MM.1S (cell line): ENCODE measurements at regions not wholly inside any gene's neighbourhood (a gene's known extent, or its start where the extent isn't known, plus 50 kb on each side); places are given as distances from the start of the nearest gene placed in this dataset.

Experiments
- DNase-seq: peaks from one replicate; pipeline ENCODE4 v3.0.0-alpha.2; 2015
- H2AFZ ChIP-seq: fragments of 300-600 bp; sonication (generic); 2 replicates; pipeline ENCODE4 v1.6.0; 2016; ENCODE audit warnings: antibody characterized with exemption, low read length
- H3F3A ChIP-seq: fragments of 300-600 bp; sonication (generic); 2 replicates; pipeline ENCODE4 v1.6.1; 2016; ENCODE audit warnings: mild to moderate bottlenecking, antibody characterized with exemption, low read length, moderate library complexity, mixed read lengths; ENCODE audit not compliant: insufficient read depth
- H3K27ac ChIP-seq: fragments of 300-600 bp; sonication (generic); 2 replicates; pipeline ENCODE4 v1.5.1; 2016; ENCODE audit warnings: mild to moderate bottlenecking, low read length
- H3K27me3 ChIP-seq: fragments of 300-600 bp; sonication (generic); replicated peaks from 2 replicates; pipeline ENCODE4 v1.6.0; 2016; ENCODE audit warnings: low read length; ENCODE audit not compliant: insufficient read depth
- H3K36me3 ChIP-seq: fragments of 300-600 bp; sonication (generic); replicated peaks from 2 replicates; pipeline ENCODE4 v1.6.1; 2016; ENCODE audit warnings: mild to moderate bottlenecking, low read length, mixed read lengths; ENCODE audit not compliant: insufficient read depth
- H3K4me1 ChIP-seq: fragments of 300-600 bp; sonication (generic); 2 replicates; pipeline ENCODE4 v1.6.1; 2016; ENCODE audit warnings: low read length, mixed read lengths
- H3K4me2 ChIP-seq: fragments of 300-600 bp; sonication (generic); 2 replicates; pipeline ENCODE4 v1.6.0; 2016; ENCODE audit warnings: low read depth, low read length
- H3K4me3 ChIP-seq: fragments of 300-600 bp; sonication (generic); 2 replicates; pipeline ENCODE4 v1.5.1; 2016; ENCODE audit warnings: low read length, mixed read lengths
- H3K79me2 ChIP-seq: fragments of 300-600 bp; sonication (generic); 2 replicates; pipeline ENCODE4 v1.6.1; 2016; ENCODE audit warnings: mixed run types, low read length, mixed read lengths
- H3K9ac ChIP-seq: fragments of 300-600 bp; sonication (generic); 2 replicates; pipeline ENCODE4 v1.6.1; 2016; ENCODE audit warnings: low read length, mixed read lengths
- H3K9me2 ChIP-seq: fragments of 300-600 bp; sonication (generic); replicated peaks from 2 replicates; pipeline ENCODE4 v1.6.1; 2016; ENCODE audit warnings: mild to moderate bottlenecking, low read length, mixed read lengths; ENCODE audit not compliant: insufficient read depth
- H3K9me3 ChIP-seq: fragments of 300-600 bp; sonication (generic); replicated peaks from 2 replicates; pipeline ENCODE4 v1.6.1; 2016; ENCODE audit warnings: mild to moderate bottlenecking, low read length, mixed read lengths; ENCODE audit not compliant: insufficient read depth
- H4K20me1 ChIP-seq: fragments of 300-600 bp; sonication (generic); 2 replicates; pipeline ENCODE4 v1.6.1; 2016; ENCODE audit warnings: mild to moderate bottlenecking, low read length, moderate library complexity, mixed read lengths; ENCODE audit not compliant: insufficient read depth
- CTCF ChIP-seq: fragments of 300-600 bp; sonication (generic); IDR thresholded peaks from 2 replicates; pipeline ENCODE4 v1.5.1; 2016; ENCODE audit warnings: antibody characterized with exemption, low read length, mixed read lengths
- EZH2 ChIP-seq: fragments of 300-600 bp; sonication (generic); optimal IDR thresholded peaks from 2 replicates; pipeline ENCODE3; 2017; ENCODE audit warnings: low read depth, mild to moderate bottlenecking, antibody characterized with exemption, low read length, mixed read lengths
- EZH2phosphoT487 ChIP-seq: fragments of 300-600 bp; sonication (generic); IDR thresholded peaks from 2 replicates; pipeline ENCODE4 v1.6.1; 2018; ENCODE audit warnings: antibody characterized with exemption, low read length

GRCh38 chrX:142502441-142502840, 297.4 kb upstream of the MAGEC2 start:
- no peaks in the 10 kb centered on the region for H3K27me3 ChIP-seq
- no peaks in the 10 kb centered on the region for H3K79me2 ChIP-seq
- H2AFZ ChIP-seq, result no peak overlapping the region
- no peaks in the 10 kb centered on the region for H3K9me3 ChIP-seq
- H3K4me1 ChIP-seq, result no peaks in the 10 kb centered on the region
- no peak overlapping the region for H3K4me2 ChIP-seq
- DNase-seq, result no peak
- no peaks in the 10 kb centered on the region for H3K36me3 ChIP-seq
- no peaks in the 10 kb centered on the region for H3K9me2 ChIP-seq
- no peak for TF ChIP-seq CTCF
- TF ChIP-seq EZH2, result no peak
- TF ChIP-seq EZH2phosphoT487, result no peak
- no peak overlapping the region for H3K27ac ChIP-seq
- H3K4me3 ChIP-seq, result no peak overlapping the region
- no peaks in the 10 kb centered on the region for H3F3A ChIP-seq
- no peaks in the 10 kb centered on the region for H4K20me1 ChIP-seq
- no peak overlapping the region for H3K9ac ChIP-seq

- Histone ChIP-seq H3K4me3 (no peak overlapping the region), H4K20me1 (no peaks in the 10 kb centered on the region), H2AFZ (no peak overlapping the region), H3K36me3 (no peaks in the 10 kb centered on the region), H3F3A (no peaks in the 10 kb centered on the region), H3K9me3 (no peaks in the 10 kb centered on the region), H3K27ac (no peak overlapping the region), H3K4me1 (no peaks in the 10 kb centered on the region), H3K4me2 (no peak overlapping the region), H3K79me2 (no peaks in the 10 kb centered on the region), H3K27me3 (no peaks in the 10 kb centered on the region), H3K9ac (no peak overlapping the region), H3K9me2 (no peaks in the 10 kb centered on the region)
- TF ChIP-seq EZH2phosphoT487 (no peak), CTCF (no peak), EZH2 (no peak)
- DNase-seq, result no peak
Observed at GRCh38 chrX:142499992-142500391, 294.9 kb upstream of the MAGEC2 start.

- no peak overlapping the region for H3K4me2 ChIP-seq
- H3K79me2 ChIP-seq, result no peaks in the 10 kb centered on the region
- no peaks in the 10 kb centered on the region; the same call in 1 of the 2 replicates for H3K9me3 ChIP-seq
- no peaks in the 10 kb centered on the region for H3F3A ChIP-seq
- H3K4me1 ChIP-seq, result no peaks in the 10 kb centered on the region
- no peaks in the 10 kb centered on the region for H3K9me2 ChIP-seq
- no peaks in the 10 kb centered on the region for H3K36me3 ChIP-seq
- DNase-seq, result no peak
- no peaks in the 10 kb centered on the region for H4K20me1 ChIP-seq
- no peaks in the 10 kb centered on the region for H3K27me3 ChIP-seq
- no peak overlapping the region for H3K4me3 ChIP-seq
- no peak overlapping the region for H3K27ac ChIP-seq
- no peak overlapping the region for H2AFZ ChIP-seq
- H3K9ac ChIP-seq, result no peak overlapping the region
- TF ChIP-seq CTCF (no peak), EZH2phosphoT487 (no peak), EZH2 (no peak)
Observed at GRCh38 chrX:142483965-142484364, 278.9 kb upstream of the MAGEC2 start.
